NT2/D1 (cell line): ENCODE measurements at regions not wholly inside any gene's neighbourhood (a gene's known extent, or its start where the extent isn't known, plus 50 kb on each side); places are given as distances from the start of the nearest gene placed in this dataset.

ENCODE experiments used
- YY1 ChIP-seq: IDR thresholded peaks from 2 replicates; pipeline ENCODE4 v1.6.1; 2011; ENCODE audit not compliant: insufficient read length, insufficient read depth
- ZNF274 ChIP-seq: IDR thresholded peaks from 2 replicates; pipeline ENCODE4 v1.6.1; 2011; ENCODE audit warnings: mild to moderate bottlenecking, low read depth, low read length

GRCh38 chr14:94907626-94908261 lies 137.8 kb upstream of the GSC start:
- TF ChIP-seq ZNF274 (no peak), YY1 (no peak)
